ENCODE measurements at regions not wholly inside any gene's neighbourhood (a gene's known extent, or its start where the extent isn't known, plus 50 kb on each side); places are given as distances from the start of the nearest gene placed in this dataset.
"Not testable (repeated sequence)": the region's sequence is repeated elsewhere in the genome, so short reads cannot be mapped to it uniquely, and the experiment has no call there.

GRCh38 chr4:106563637-106564036 lies 195.1 kb upstream of the GIMD1 start:
- H3K4me3 Mint-ChIP-seq, H3K4me1 Mint-ChIP-seq, H3K27me3 Mint-ChIP-seq, H3K36me3 Mint-ChIP-seq, ATAC-seq, H3K27ac Mint-ChIP-seq, H3K9me3 Mint-ChIP-seq: not testable (repeated sequence)

GRCh38 chr4:106551724-106552123 lies 183.1 kb upstream of the GIMD1 start:
- no peak overlapping the region for H3K4me3 Mint-ChIP-seq
- H3K27me3 Mint-ChIP-seq, result no peaks in the 10 kb centered on the region
- no peaks in the 10 kb centered on the region for H3K4me1 Mint-ChIP-seq
- H3K27ac Mint-ChIP-seq, result no peak overlapping the region
- H3K36me3 Mint-ChIP-seq, result no peaks in the 10 kb centered on the region
- no peak for ATAC-seq
- peaks cover 7% of the 10 kb centered on the region for H3K9me3 Mint-ChIP-seq

- Mint-ChIP-seq H3K27me3 (no peaks in the 10 kb centered on the region), H3K27ac (no peak overlapping the region), H3K9me3 (peaks cover 7% of the 10 kb centered on the region), H3K4me1 (no peaks in the 10 kb centered on the region), H3K36me3 (no peaks in the 10 kb centered on the region), H3K4me3 (no peak overlapping the region)
- ATAC-seq, result no peak
Measured at GRCh38 chr4:106548446-106549044, 180.0 kb upstream of the GIMD1 start.

GRCh38 chr4:106546370-106546769 lies 177.8 kb upstream of the GIMD1 start:
- ATAC-seq, result no peak
- Mint-ChIP-seq H3K4me3 (no peak overlapping the region), H3K4me1 (no peaks in the 10 kb centered on the region), H3K27ac (no peak overlapping the region), H3K36me3 (no peaks in the 10 kb centered on the region), H3K9me3 (peaks cover 6% of the 10 kb centered on the region), H3K27me3 (peaks cover 12% of the 10 kb centered on the region)

- H3K27ac Mint-ChIP-seq, H3K36me3 Mint-ChIP-seq, H3K4me1 Mint-ChIP-seq, ATAC-seq, H3K9me3 Mint-ChIP-seq, H3K4me3 Mint-ChIP-seq: not testable (repeated sequence)
- peaks cover 12% of the 10 kb centered on the region for H3K27me3 Mint-ChIP-seq
Measured at GRCh38 chr4:106542609-106543008, 174.0 kb upstream of the GIMD1 start.

GRCh38 chr4:106541253-106541652 lies 172.7 kb upstream of the GIMD1 start:
- H3K27ac Mint-ChIP-seq, result no peak overlapping the region

GRCh38 chr4:106530821-106531220 lies 162.2 kb upstream of the GIMD1 start:
- Mint-ChIP-seq H3K4me1 (no peaks in the 10 kb centered on the region), H3K9me3 (peaks cover 3% of the 10 kb centered on the region), H3K27ac (no peak overlapping the region), H3K27me3 (no peaks in the 10 kb centered on the region), H3K4me3 (no peak overlapping the region), H3K36me3 (no peaks in the 10 kb centered on the region)
- ATAC-seq, result no peak

More at GRCh38 chr4:106541253-106541652, 172.7 kb upstream of the GIMD1 start:
- Mint-ChIP-seq H3K9me3 (peaks cover 10% of the 10 kb centered on the region), H3K36me3 (no peaks in the 10 kb centered on the region), H3K4me3 (no peak overlapping the region), H3K4me1 (no peaks in the 10 kb centered on the region), H3K27me3 (peaks cover 12% of the 10 kb centered on the region)
- ATAC-seq, result no peak

- Mint-ChIP-seq H3K27me3 (no peaks in the 10 kb centered on the region), H3K36me3 (no peaks in the 10 kb centered on the region), H3K4me3 (no peak overlapping the region), H3K27ac (no peak overlapping the region), H3K4me1 (no peaks in the 10 kb centered on the region), H3K9me3 (peaks cover 3% of the 10 kb centered on the region)
- no peak for ATAC-seq
Measured at GRCh38 chr4:106530024-106530361, 161.4 kb upstream of the GIMD1 start.

GRCh38 chr4:106529348-106530023 lies 160.9 kb upstream of the GIMD1 start:
- no peaks in the 10 kb centered on the region for H3K27me3 Mint-ChIP-seq
- H3K36me3 Mint-ChIP-seq, result no peaks in the 10 kb centered on the region
- no peak overlapping the region for H3K4me3 Mint-ChIP-seq
- no peak overlapping the region for H3K27ac Mint-ChIP-seq
- H3K9me3 Mint-ChIP-seq, result peaks cover 3% of the 10 kb centered on the region
- ATAC-seq, result no peak
- H3K4me1 Mint-ChIP-seq, result no peaks in the 10 kb centered on the region

- no peaks in the 10 kb centered on the region for H3K36me3 Mint-ChIP-seq
Measured at GRCh38 chr4:106527316-106527715, 158.7 kb upstream of the GIMD1 start.

GRCh38 chr4:106525425-106525824 lies 156.8 kb upstream of the GIMD1 start:
- not testable (repeated sequence) for H3K4me1 Mint-ChIP-seq, H3K36me3 Mint-ChIP-seq, H3K9me3 Mint-ChIP-seq, H3K4me3 Mint-ChIP-seq, ATAC-seq, H3K27ac Mint-ChIP-seq, H3K27me3 Mint-ChIP-seq

More at GRCh38 chr4:106527316-106527715, 158.7 kb upstream of the GIMD1 start:
- Mint-ChIP-seq H3K9me3 (peaks cover 3% of the 10 kb centered on the region), H3K27me3 (no peaks in the 10 kb centered on the region), H3K4me3 (no peak overlapping the region), H3K4me1 (no peaks in the 10 kb centered on the region), H3K27ac (no peak overlapping the region)
- ATAC-seq, result no peak

GRCh38 chr4:106524772-106525171 lies 156.2 kb upstream of the GIMD1 start:
- not testable (repeated sequence) for ATAC-seq

GRCh38 chr4:106522839-106523238 lies 154.3 kb upstream of the GIMD1 start:
- H3K9me3 Mint-ChIP-seq, result peaks cover 7% of the 10 kb centered on the region
- no peak overlapping the region for H3K27ac Mint-ChIP-seq
- no peaks in the 10 kb centered on the region for H3K27me3 Mint-ChIP-seq
- ATAC-seq, result no peak
- no peak overlapping the region for H3K4me3 Mint-ChIP-seq
- H3K4me1 Mint-ChIP-seq, result no peaks in the 10 kb centered on the region
- H3K36me3 Mint-ChIP-seq, result no peaks in the 10 kb centered on the region

More at GRCh38 chr4:106524772-106525171, 156.2 kb upstream of the GIMD1 start:
- H3K9me3 Mint-ChIP-seq, H3K27ac Mint-ChIP-seq, H3K36me3 Mint-ChIP-seq, H3K4me3 Mint-ChIP-seq, H3K27me3 Mint-ChIP-seq, H3K4me1 Mint-ChIP-seq: not testable (repeated sequence)

- Mint-ChIP-seq H3K27me3 (no peaks in the 10 kb centered on the region), H3K36me3 (no peaks in the 10 kb centered on the region), H3K4me1 (no peaks in the 10 kb centered on the region), H3K9me3 (no peaks in the 10 kb centered on the region), H3K4me3 (no peak overlapping the region), H3K27ac (no peak overlapping the region)
- ATAC-seq, result no peak
Measured at GRCh38 chr4:106512706-106513105, 144.1 kb upstream of the GIMD1 start.

- no peak for ATAC-seq
- Mint-ChIP-seq H3K4me3 (no peak overlapping the region), H3K36me3 (no peaks in the 10 kb centered on the region), H3K27ac (no peak overlapping the region), H3K4me1 (no peaks in the 10 kb centered on the region), H3K27me3 (peaks cover 2% of the 10 kb centered on the region), H3K9me3 (no peaks in the 10 kb centered on the region)
Measured at GRCh38 chr4:106507440-106507839, 138.9 kb upstream of the GIMD1 start.
